NOMO-1 treated with dmso at 0.1 percent for 144 hours (cell line): ENCODE measurements at regions not wholly inside any gene's neighbourhood (a gene's known extent, or its start where the extent isn't known, plus 50 kb on each side); places are given as distances from the start of the nearest gene placed in this dataset.
"Not testable (repeated sequence)": the region's sequence is repeated elsewhere in the genome, so short reads cannot be mapped to it uniquely, and the experiment has no call there.

Source experiments
- DNase-seq: peaks from one replicate; lab custom pipeline; 2025; ENCODE audit not compliant: unreplicated experiment; lab: John Stamatoyannopoulos, UW

- DNase-seq, result no peak
These were observed 213.7 kb upstream of the HES1 start for GRCh38 chr3:193922034-193922774.

GRCh38 chr3:193923958-193924357 lies 212.0 kb upstream of the HES1 start:
- DNase-seq, result not testable (repeated sequence)

GRCh38 chr3:193926071-193926470 lies 209.9 kb upstream of the HES1 start:
- DNase-seq, result not testable (repeated sequence)

GRCh38 chr3:193927413-193928206 lies 208.3 kb upstream of the HES1 start:
- DNase-seq, result not testable (repeated sequence)

- DNase-seq, result no peak
These were observed 207.4 kb upstream of the HES1 start for GRCh38 chr3:193928354-193929209.

DNA sequence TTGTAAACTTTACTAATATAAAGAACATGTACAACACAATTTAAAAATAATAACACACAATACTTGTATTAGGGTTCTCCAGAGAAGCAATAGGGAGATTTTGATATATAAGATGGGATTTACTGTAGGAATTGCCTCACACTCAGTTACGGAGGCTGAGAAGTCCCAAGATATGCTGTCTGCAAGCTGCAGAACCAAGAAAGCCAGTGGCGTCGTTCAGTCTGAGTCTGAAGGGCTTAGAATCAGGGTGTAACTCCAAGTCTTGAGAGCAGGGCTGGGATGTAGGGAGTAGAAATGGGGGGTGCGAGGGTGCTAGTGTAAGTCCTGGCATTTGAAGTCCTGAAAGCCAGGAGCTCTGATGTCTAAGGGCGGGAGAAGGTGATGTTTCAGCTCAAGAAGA lies 206.6 kb upstream of the HES1 start:
- DNase-seq, result no peak

GRCh38 chr3:193929921-193930646 lies 205.9 kb upstream of the HES1 start:
- no peak for DNase-seq

- DNase-seq, result no peak
These were observed 203.8 kb upstream of the HES1 start for GRCh38 chr3:193932136-193932535.

DNA sequence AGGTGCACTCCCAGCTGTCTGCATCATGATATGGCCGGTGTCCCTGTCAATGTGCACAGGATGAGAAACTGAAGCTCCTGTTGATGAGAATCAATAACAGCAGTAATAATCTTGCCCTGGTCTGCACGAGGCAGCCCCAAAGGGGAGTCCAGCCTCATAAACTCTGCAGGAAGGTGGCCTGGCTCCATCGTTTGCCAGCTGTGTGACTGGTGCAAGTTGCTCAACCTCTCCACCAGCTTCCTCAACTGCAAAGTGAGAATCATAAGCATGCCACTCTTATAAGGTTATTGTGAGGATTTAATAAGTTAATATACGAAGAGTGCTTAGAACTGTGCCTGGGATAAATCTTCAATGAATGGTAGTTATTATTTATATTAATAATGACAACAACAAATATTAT lies 203.4 kb upstream of the HES1 start:
- no peak for DNase-seq

DNA sequence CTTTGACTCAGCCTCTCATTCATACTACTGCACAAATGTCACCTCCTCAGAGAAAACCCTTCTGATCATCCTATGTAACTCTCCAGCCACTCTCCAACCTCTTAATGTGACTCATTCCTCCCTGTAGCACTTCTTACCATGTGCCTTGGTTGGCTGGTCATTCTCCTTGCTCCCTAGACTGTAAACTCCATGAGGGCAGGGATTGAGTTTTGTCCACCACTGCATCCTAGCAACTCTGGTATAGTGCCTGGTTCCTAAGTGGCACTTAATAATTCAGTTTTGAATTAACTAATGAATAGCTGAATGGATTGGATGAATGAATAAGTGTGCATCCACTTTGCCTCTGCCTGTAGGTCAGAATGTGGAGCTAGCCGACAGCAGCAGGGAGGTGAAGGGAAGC lies 202.5 kb upstream of the HES1 start:
- no peak for DNase-seq

- no peak for DNase-seq
These were observed 200.0 kb upstream of the HES1 start for GRCh38 chr3:193935916-193936315.

GRCh38 chr3:193938613-193939012 lies 197.3 kb upstream of the HES1 start:
- DNase-seq, result no peak

DNA sequence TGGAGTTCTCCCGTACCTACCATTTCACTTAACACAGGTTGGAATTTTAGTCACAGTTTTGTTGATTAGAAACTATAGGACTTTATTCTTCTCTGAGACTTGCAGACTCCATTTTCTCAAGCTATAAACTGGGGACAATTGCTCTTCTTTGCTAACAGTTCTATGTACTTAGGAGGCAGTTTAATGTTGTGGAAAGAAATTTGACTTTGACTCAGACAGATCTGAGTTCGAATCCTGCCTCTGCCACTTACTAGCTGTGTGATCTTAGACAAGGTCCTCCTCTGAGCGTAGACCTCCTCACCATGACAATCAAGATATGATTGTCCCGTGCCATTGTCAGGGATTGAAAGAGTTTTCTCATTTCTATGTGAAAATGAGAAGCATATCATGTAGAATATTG lies 196.4 kb upstream of the HES1 start:
- no peak for DNase-seq

DNA sequence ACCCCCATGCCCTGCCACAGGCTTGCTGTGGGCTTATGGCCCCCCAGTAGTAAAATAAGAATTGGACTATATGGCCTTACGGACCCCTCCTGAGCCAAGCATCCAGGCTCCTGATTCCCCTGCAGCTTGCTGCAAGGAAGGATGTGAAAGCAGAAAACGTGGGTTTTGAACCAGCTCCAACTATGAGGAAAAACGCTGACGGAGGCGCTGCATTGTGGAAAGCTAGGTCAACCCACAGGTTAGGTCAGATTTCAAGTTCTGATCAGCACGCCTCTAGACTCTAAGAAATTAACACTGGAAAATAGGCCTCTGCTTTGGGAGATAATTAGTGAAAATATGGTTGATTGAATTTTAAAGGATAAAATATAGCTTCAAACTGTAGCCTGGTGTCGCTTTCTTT lies 195.4 kb upstream of the HES1 start:
- DNase-seq, result no peak

- no peak for DNase-seq
These were observed 194.5 kb upstream of the HES1 start for GRCh38 chr3:193941486-193941885.

- DNase-seq, result no peak
These were observed 193.4 kb upstream of the HES1 start for GRCh38 chr3:193942516-193943055.

GRCh38 chr3:193943200-193943599 lies 192.7 kb upstream of the HES1 start:
- DNase-seq, result no peak

DNA sequence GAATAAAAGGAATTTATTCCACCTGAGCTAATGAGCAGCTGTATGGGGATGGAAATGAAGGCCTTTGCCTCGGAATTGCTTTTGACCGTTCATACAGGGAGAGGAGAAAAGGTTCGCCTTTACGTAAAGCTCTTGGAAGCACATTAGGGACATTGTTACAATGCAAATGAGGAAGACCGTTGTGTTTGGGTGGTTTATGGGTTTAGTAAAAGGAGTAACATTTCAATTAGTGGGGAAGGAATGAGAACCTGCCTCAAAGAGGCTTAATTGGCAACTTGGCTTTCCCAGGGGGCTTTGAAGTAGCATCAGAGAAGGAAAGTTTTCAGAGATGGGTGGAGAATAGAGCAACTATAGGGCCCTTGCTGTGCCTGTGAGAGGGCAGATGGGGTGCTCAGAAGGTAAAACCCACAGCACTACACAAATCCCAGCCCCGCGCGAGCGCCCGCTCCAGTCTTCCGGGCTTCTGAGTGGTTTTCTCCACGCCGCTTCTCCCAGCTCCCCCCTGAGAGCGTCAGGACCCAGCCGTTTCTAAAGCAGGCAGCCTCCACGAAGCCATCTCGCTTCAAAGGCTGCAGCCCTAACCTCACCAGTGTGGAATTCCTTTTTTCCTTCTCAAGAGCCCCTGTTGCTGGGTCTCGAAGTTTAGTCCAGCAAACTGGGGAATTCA lies 192.0 kb upstream of the HES1 start:
- DNase-seq, result no peak

GRCh38 chr3:193944518-193944884 lies 191.4 kb upstream of the HES1 start:
- no peak for DNase-seq

GRCh38 chr3:193945143-193945542 lies 190.8 kb upstream of the HES1 start:
- no peak for DNase-seq
